CD8-positive, alpha-beta memory T cell (primary cell): ENCODE measurements at regions not wholly inside any gene's neighbourhood (a gene's known extent, or its start where the extent isn't known, plus 50 kb on each side); places are given as distances from the start of the nearest gene placed in this dataset.

ENCODE experiments used
- CTCF ChIA-PET: fragments of 350-600 bp; sonication (Branson Sonifier 250); formaldehyde crosslinking; loops from one replicate; lab custom pipeline; 2021; ENCODE audit warnings: antibody characterized with exemption; lab: Charles Lee
- POLR2A ChIA-PET: fragments of 350-600 bp; sonication (Branson Sonifier 250); formaldehyde crosslinking; loops from one replicate; lab custom pipeline; 2021; ENCODE audit warnings: antibody characterized with exemption; lab: Charles Lee
- DNase-seq, 5 donors: peaks; one replicate each; pipeline versions ENCODE4 v3.0.0 to v3.0.0-alpha.2; 2020 to 2022; ENCODE audit warnings: mixed read lengths in 1 of 5
- H3K27ac ChIP-seq: one replicate; pipeline ENCODE4 v1.7.0; 2013; ENCODE audit warnings: low read depth, mild to moderate bottlenecking, low read length, moderate library complexity
- H3K27me3 ChIP-seq: 2 replicates; pipeline ENCODE4 v1.7.0; 2013; ENCODE audit warnings: low read length, mild to moderate bottlenecking; ENCODE audit not compliant: insufficient read depth, poor library complexity, severe bottlenecking
- H3K36me3 ChIP-seq: 2 replicates; pipeline ENCODE4 v1.7.0; 2013; ENCODE audit warnings: mild to moderate bottlenecking, low read length, moderate library complexity; ENCODE audit not compliant: insufficient read depth
- H3K4me1 ChIP-seq: 2 replicates; pipeline ENCODE4 v1.7.0; 2013; ENCODE audit warnings: mild to moderate bottlenecking, low read length, moderate library complexity; ENCODE audit not compliant: insufficient read depth
- H3K4me3 ChIP-seq: 2 replicates; pipeline ENCODE4 v1.7.0; 2013; ENCODE audit warnings: mild to moderate bottlenecking, low read length
- H3K9me3 ChIP-seq: 2 replicates; pipeline ENCODE4 v1.7.0; 2013; ENCODE audit warnings: mild to moderate bottlenecking, low read length
- H3K27ac Mint-ChIP-seq, 8 donors: one replicate each; pipeline ENCODE4 v1.8.0; 2020 to 2021; ENCODE audit warnings: mixed read lengths in 8 of 8, mild to moderate bottlenecking in 6 of 8, inconsistent platforms in 3 of 8, moderate library complexity in 3 of 8
- H3K27me3 Mint-ChIP-seq, 2 donors: one replicate each; pipeline ENCODE4 v1.8.0; 2020 to 2021; ENCODE audit warnings: mixed read lengths in 2 of 2, mild to moderate bottlenecking in 1 of 2, moderate library complexity in 1 of 2
- H3K36me3 Mint-ChIP-seq, 3 donors: one replicate each; pipeline ENCODE4 v1.8.0; 2020 to 2021; ENCODE audit warnings: mixed read lengths in 3 of 3, inconsistent platforms in 1 of 3, mild to moderate bottlenecking in 1 of 3
- H3K4me1 Mint-ChIP-seq, 3 donors: one replicate each; pipeline ENCODE4 v1.8.0; 2020 to 2021; ENCODE audit warnings: mixed read lengths in 3 of 3, inconsistent platforms in 1 of 3, mild to moderate bottlenecking in 1 of 3
- H3K4me3 Mint-ChIP-seq, 7 donors: one replicate each; pipeline ENCODE4 v1.8.0; 2020 to 2021; ENCODE audit warnings: mixed read lengths in 7 of 7, mild to moderate bottlenecking in 6 of 7, moderate library complexity in 4 of 7, inconsistent platforms in 2 of 7
- H3K9me3 Mint-ChIP-seq, 5 donors: one replicate each; pipeline ENCODE4 v1.8.0; 2020 to 2022; ENCODE audit warnings: mixed read lengths in 5 of 5, mild to moderate bottlenecking in 3 of 5, moderate library complexity in 2 of 5, inconsistent platforms in 1 of 5

DNA sequence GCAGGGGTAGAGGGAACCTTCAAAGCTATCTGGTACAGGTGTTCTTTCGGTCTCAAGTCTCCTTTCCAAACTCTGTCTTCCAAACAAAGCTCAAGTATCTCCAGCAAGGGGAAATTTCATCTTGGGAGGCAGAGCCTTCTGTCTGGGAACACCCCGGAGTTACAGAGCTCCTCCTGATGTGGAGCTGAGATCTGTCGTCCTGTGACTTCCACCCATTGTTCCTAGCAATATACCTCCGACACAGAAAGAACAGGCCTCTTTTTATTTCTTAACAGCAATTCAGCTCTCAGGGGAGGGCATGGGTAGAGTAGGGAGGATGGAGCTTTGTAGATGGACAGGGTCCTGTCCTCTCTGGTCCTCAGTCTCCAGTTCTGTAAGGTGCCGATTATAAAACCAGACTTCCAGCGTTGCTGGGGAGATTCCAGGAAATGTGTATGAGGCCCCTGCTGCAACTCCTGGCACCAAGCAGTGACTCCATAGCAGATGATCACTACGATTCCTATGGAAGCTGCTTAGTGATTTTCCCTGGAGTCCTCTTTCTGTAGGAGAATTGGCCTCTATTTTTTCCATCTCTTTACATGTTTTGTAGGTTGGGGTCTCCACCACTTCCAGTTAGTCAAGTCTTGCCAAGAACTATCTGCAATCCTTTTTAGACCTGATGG, 56.0 kb upstream of the ARGLU1 start:
- peaks cover 2 to 8% (median 5%) of the 10 kb centered on the region in 3 donors for H3K4me1 Mint-ChIP-seq
- peaks cover 9 to 66% of the 10 kb centered on the region in 2 donors for H3K27me3 Mint-ChIP-seq
- H3K9me3 Mint-ChIP-seq = no peaks in the 10 kb centered on the region
- no peak overlapping the region for H3K4me3 ChIP-seq
- no peaks in the 10 kb centered on the region for H3K36me3 Mint-ChIP-seq
- CTCF ChIA-PET = no interaction called here
- no peaks in the 10 kb centered on the region for H3K9me3 ChIP-seq
- POLR2A ChIA-PET = no interaction called here
- no peak overlapping the region for H3K27ac Mint-ChIP-seq
- H3K27ac ChIP-seq = no peak overlapping the region
- H3K4me3 Mint-ChIP-seq = no peak overlapping the region
- H3K27me3 ChIP-seq = no peaks in the 10 kb centered on the region
- H3K36me3 ChIP-seq = no peaks in the 10 kb centered on the region
- no peaks in the 10 kb centered on the region for H3K4me1 ChIP-seq
- DNase-seq = no peak

GRCh38 chr13:106621833-106622232, 53.9 kb upstream of the ARGLU1 start:
- Mint-ChIP-seq H3K4me1 (peaks cover 2 to 8% (median 5%) of the 10 kb centered on the region in 3 donors), H3K9me3 (no peaks in the 10 kb centered on the region)
- CTCF ChIA-PET = interaction anchor here (1.8 kb wide), 1 partner anchor 85 kb away, joined by 4 read pairs; no protein-coding TSS in a partner anchor

DNA sequence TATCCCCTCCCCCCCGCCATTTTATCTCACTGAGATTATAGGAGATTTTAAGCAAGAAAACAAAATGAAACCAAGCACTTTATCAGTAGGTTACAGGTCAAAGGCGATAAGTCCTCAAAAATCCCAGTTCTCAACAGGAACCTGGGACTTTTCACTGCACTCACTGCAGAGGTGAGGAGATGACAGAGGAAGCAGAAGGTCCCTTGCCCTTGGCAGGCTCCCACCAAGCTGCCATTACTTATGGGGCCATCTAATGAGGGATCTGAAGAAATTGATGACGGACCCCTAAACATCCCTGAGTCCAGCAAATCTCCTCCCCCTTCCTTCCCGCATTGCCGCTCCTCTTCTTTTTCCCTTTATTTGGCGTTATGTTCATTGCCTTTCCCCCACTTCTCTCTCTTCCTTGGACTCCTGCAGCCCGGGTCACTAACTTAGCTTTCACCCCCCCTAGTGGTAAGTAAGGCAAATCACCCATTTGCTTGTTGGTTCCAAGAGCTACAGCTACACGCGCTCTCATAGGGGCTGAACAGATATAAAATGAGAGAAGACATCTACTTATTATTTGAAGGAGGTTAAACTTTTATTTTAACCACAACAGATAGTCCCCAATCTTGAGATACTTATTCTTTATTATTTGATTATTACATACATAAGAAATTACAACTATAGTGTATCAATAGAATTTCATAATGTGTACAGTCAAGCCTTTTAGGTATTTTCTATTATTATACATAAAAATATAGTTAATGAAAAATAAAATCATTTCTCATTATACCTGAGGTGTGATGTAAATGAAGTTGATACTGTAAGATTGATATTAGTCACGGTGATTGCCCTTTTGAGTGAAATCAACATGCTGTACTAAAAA, 52.0 kb upstream of the ARGLU1 start:
- Histone ChIP-seq H3K9me3 (no peaks in the 10 kb centered on the region), H3K4me1 (no peaks in the 10 kb centered on the region), H3K27me3 (no peaks in the 10 kb centered on the region), H3K27ac (no peak overlapping the region), H3K36me3 (no peaks in the 10 kb centered on the region), H3K4me3 (no peak overlapping the region)
- ChIA-PET CTCF (interaction anchor here (0.8 to 1.8 kb wide), 10 partner anchors 9 to 84 kb away, joined by 3 to 11 read pairs (median 4); no protein-coding TSS in a partner anchor), POLR2A (no interaction called here)
- Mint-ChIP-seq H3K36me3 (no peaks in the 10 kb centered on the region), H3K4me3 (peak overlapping the region in 1 of 7 donors; percentile 18), H3K27ac (peak overlapping the region in 1 of 8 donors; percentile 56), H3K4me1 (peaks cover 2 to 8% (median 5%) of the 10 kb centered on the region in 3 donors), H3K27me3 (peaks cover 2 to 44% of the 10 kb centered on the region in 2 donors), H3K9me3 (no peaks in the 10 kb centered on the region)
- DNase-seq = peak in 2 of 5 donors; percentile 28 to 43

More at GRCh38 chr13:106621833-106622232, 53.9 kb upstream of the ARGLU1 start:
- H3K36me3 Mint-ChIP-seq = no peaks in the 10 kb centered on the region
- Histone ChIP-seq H3K27ac (no peak overlapping the region), H3K36me3 (no peaks in the 10 kb centered on the region), H3K27me3 (no peaks in the 10 kb centered on the region), H3K9me3 (no peaks in the 10 kb centered on the region), H3K4me3 (no peak overlapping the region), H3K4me1 (no peaks in the 10 kb centered on the region)
- no peak for DNase-seq
- no peak overlapping the region for H3K4me3 Mint-ChIP-seq
- H3K27ac Mint-ChIP-seq = no peak overlapping the region
- H3K27me3 Mint-ChIP-seq = peaks cover 2 to 58% of the 10 kb centered on the region in 2 donors
- POLR2A ChIA-PET = no interaction called here
